Neural progenitor cell (in vitro differentiated cells): ENCODE measurements at regions not wholly inside any gene's neighbourhood (a gene's known extent, or its start where the extent isn't known, plus 50 kb on each side); places are given as distances from the start of the nearest gene placed in this dataset.

Source experiments
- CTCF ChIP-seq: fragments of 200-600 bp; sonication (generic); IDR thresholded peaks from 2 replicates; pipeline ENCODE4 v1.5.1; 2017; ENCODE audit warnings: antibody characterized with exemption, mild to moderate bottlenecking
- EZH2 ChIP-seq: fragments of 200-600 bp; sonication (generic); IDR thresholded peaks from 2 replicates; pipeline ENCODE4 v1.6.1; 2017; ENCODE audit warnings: antibody characterized with exemption, mild to moderate bottlenecking, moderate library complexity

GRCh38 chr5:145449794-145450193 is 385.3 kb downstream of the PRELID2 start:
- TF ChIP-seq CTCF (no peak), EZH2 (no peak)
